Mesodermal cell (in vitro differentiated cells): ENCODE measurements at regions not wholly inside any gene's neighbourhood (a gene's known extent, or its start where the extent isn't known, plus 50 kb on each side); places are given as distances from the start of the nearest gene placed in this dataset.
"Not testable (repeated sequence)": the region's sequence is repeated elsewhere in the genome, so short reads cannot be mapped to it uniquely, and the experiment has no call there.

ENCODE experiments used
- H3K27ac ChIP-seq: 2 replicates; pipeline ENCODE4 v1.7.0; 2013; ENCODE audit warnings: mild to moderate bottlenecking, low read depth, low read length, moderate library complexity; ENCODE audit not compliant: severe bottlenecking
- H3K36me3 ChIP-seq: 2 replicates; pipeline ENCODE4 v1.7.1; 2013; ENCODE audit warnings: mild to moderate bottlenecking, low read length, moderate library complexity; ENCODE audit not compliant: control insufficient read depth, insufficient read depth
- H3K4me1 ChIP-seq: one replicate; pipeline ENCODE4 v1.7.1; 2013; ENCODE audit warnings: mild to moderate bottlenecking, low read length; ENCODE audit not compliant: insufficient read depth, control insufficient read depth, poor library complexity, severe bottlenecking
- H3K4me3 ChIP-seq: 2 replicates; pipeline ENCODE4 v1.7.0; 2013; ENCODE audit warnings: low read length, control low read depth, mild to moderate bottlenecking; ENCODE audit not compliant: insufficient read depth, poor library complexity, severe bottlenecking; ENCODE audit errors: extremely low read depth
- H3K9me3 ChIP-seq: 2 replicates; pipeline ENCODE4 v1.7.1; 2013; ENCODE audit warnings: mild to moderate bottlenecking, low read length, moderate library complexity; ENCODE audit not compliant: control insufficient read depth
- WGBS, 2 experiments: methylation state at CpG; one replicate each; pipeline ENCODE4 v1.1.5; 2013; ENCODE audit warnings: missing lambda C conversion rate in 2 of 2; ENCODE audit not compliant: insufficient coverage in 2 of 2; 5-methylcytosine and 5-hydroxymethylcytosine counted together

DNA sequence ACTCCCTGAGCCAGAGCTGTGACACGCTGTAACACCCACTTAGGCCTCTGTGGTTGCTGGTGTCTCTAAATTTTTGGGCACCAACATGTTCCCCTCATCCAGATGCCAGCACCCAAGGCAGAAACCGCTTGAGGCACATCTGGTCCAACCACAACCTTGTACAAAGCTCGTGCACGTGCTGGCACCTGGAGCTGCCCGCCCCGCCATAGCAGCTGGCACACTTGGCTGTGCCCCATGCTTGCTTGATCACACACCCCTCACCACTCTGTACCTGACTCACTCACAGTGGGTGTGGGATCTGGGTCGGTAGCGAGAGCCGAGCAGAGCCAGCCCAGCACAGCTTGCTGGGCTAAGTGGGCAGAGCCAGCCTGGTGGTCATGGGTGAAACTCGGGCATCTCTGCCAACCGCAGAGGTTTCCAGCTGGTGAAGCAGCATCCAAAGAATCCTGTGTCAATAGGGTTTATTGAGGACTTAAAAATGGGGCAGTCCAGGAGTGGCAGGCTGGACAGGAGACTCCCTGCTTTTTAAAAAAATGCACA lies 1210.4 kb downstream of the TYW1 start:
- WGBS, 2 experiments: 75 to 98% methylated on average over 4 to 10 of the region's 11 CpGs

DNA sequence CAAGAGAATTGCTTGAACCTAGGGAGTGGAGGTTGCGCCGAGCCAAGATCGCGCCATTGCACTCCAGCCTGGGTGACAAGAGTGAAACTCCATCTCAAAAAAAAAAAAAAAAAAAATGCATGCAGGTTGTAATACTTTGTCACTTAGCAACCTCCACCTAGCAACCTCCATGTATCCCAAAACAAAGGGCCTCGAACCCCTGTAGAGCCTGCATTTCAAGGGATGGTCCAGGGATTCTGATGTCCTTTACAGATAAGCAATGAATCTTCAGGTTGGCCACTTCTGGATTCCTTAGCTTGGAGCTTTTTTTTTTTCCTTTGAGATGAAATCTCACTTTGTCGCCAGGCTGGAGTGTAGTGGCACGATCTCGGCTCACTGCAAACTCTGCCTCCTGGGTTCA lies 1211.0 kb downstream of the TYW1 start:
- Histone ChIP-seq H3K9me3 (peaks cover 3% of the 10 kb centered on the region), H3K36me3 (no peaks in the 10 kb centered on the region), H3K4me1 (no peaks in the 10 kb centered on the region), H3K4me3 (no peak overlapping the region), H3K27ac (no peak overlapping the region)
- WGBS, 2 experiments: 88% methylated on average over 7 of the region's 8 CpGs; no CpG with 5 or more reads in 1 of the 2 experiments

More for the DNA sequence above, 1210.4 kb downstream of the TYW1 start:
- H3K4me1 ChIP-seq: no peaks in the 10 kb centered on the region
- no peak overlapping the region for H3K27ac ChIP-seq
- no peak overlapping the region for H3K4me3 ChIP-seq
- no peaks in the 10 kb centered on the region for H3K36me3 ChIP-seq
- peaks cover 3% of the 10 kb centered on the region for H3K9me3 ChIP-seq

DNA sequence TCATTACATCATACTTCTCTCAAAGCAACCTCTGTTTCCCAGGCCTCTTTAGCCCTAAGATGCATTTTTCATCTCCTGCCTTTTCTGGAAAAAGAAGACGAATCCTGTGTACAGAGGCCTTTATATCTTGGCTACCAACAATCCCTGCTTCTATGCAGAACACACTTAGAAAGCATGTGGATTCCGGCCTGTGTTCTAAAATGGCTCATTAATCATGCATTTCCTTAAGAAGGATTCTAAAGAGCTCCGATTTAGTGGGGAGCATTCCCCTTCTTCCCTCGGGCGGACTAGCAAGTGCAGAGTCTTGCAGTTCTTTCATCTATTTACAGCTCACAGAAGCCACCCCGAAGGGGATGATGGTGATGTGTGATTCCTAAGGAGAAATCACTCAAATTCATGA lies 1212.9 kb downstream of the TYW1 start:
- H3K36me3 ChIP-seq: no peaks in the 10 kb centered on the region
- H3K27ac ChIP-seq: no peak overlapping the region
- H3K4me1 ChIP-seq: no peaks in the 10 kb centered on the region
- WGBS, 2 experiments: 84 to 95% methylated on average over 3 to 4 of the region's 6 CpGs
- peaks cover 3% of the 10 kb centered on the region for H3K9me3 ChIP-seq
- no peak overlapping the region for H3K4me3 ChIP-seq

DNA sequence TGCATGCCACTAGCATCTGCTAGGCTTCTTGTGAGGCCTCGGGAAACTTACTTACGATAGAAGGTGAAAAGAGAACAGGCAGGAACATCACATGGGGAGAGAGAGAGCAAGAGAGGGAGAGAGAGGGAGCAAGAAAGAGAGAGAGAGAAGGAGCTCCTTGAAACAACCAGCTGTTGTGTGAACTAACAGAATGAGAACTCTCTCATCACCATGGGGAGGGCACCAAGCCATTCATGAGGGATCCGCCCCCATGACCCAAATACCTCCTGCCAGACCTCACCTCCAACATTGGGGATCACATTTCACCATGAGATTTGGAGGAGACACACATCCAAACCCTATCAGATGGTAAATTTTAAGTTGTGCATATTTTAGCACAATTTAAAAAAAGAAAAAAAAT lies 1217.2 kb downstream of the TYW1 start:
- Histone ChIP-seq H3K36me3 (no peaks in the 10 kb centered on the region), H3K27ac (no peak overlapping the region), H3K9me3 (no peaks in the 10 kb centered on the region), H3K4me3 (no peak overlapping the region), H3K4me1 (no peaks in the 10 kb centered on the region)
- WGBS, 2 experiments: 100% methylated on average over 2 of the region's 3 CpGs

DNA sequence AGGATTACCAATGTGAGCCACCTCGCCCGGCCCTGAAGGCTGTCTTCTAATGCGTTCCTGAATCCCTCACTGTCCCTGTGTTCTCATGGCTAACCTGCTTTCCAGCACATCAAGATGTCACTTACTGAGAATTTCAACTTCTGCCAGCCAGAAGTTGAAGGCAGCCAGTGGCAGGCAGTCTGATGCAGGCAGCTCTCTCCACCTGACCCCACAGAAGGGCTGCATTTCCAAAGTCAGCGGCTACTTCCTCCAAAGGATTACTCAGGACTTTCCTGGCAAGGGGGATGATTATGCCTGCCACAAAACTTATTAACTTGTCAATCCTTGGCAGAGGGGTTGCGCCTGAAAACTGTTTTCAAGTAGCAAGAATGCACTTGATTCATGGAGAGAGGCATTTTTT lies 1219.4 kb downstream of the TYW1 start:
- no peak overlapping the region for H3K4me3 ChIP-seq
- H3K36me3 ChIP-seq: no peaks in the 10 kb centered on the region
- WGBS, 2 experiments: 89 to 92% methylated on average over 4 of the region's 5 CpGs
- H3K27ac ChIP-seq: no peak overlapping the region
- no peaks in the 10 kb centered on the region for H3K4me1 ChIP-seq
- no peaks in the 10 kb centered on the region for H3K9me3 ChIP-seq

DNA sequence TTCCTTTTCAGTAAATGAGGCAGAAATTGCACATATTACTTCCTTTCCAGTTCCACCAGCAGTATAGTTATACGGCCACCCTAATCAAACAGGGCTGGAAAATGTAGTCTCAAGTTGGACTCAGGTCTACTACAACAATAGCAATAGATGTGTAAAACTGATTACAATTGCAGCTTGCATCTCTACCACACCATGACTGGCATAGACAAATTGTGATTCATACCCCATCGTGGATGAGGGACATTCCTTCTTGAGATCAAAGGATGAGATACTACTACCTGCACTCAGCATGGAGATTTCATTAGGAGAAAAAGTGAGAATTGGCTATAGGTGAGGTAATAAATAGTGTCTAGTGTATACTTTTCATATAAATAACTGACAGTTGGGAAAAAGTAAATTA lies 1220.8 kb downstream of the TYW1 start:
- Histone ChIP-seq H3K27ac (no peak overlapping the region), H3K9me3 (no peaks in the 10 kb centered on the region), H3K4me3 (no peak overlapping the region), H3K4me1 (no peaks in the 10 kb centered on the region), H3K36me3 (no peaks in the 10 kb centered on the region)
- WGBS, 2 experiments: no CpG with 5 or more reads among the region's 2 CpGs

DNA sequence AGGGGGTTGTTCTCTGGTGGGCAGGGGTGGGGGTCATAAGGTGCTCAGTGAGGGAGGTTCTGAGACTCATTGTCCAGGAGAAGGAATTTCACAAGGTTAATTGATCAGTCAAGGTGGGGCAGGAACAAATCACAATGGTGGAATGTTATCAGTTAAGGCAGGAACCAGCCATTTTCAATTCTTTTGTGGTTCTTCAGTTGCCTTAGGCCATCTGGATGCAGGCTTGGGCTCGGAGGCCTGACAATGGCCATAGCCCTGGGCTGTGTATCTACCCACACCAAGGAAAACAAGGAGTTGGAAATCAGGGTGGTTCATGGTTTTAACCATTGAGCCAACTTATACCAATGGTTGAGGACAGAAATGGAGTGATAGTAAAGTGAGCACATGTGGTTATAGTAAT lies 1221.8 kb downstream of the TYW1 start:
- Histone ChIP-seq H3K9me3 (no peaks in the 10 kb centered on the region), H3K36me3 (no peaks in the 10 kb centered on the region), H3K4me3 (no peak overlapping the region), H3K27ac (no peak overlapping the region), H3K4me1 (no peaks in the 10 kb centered on the region)
- 90% methylated on average over 1 of the region's 1 CpG; no CpG with 5 or more reads in 1 of the 2 experiments for WGBS, 2 experiments

DNA sequence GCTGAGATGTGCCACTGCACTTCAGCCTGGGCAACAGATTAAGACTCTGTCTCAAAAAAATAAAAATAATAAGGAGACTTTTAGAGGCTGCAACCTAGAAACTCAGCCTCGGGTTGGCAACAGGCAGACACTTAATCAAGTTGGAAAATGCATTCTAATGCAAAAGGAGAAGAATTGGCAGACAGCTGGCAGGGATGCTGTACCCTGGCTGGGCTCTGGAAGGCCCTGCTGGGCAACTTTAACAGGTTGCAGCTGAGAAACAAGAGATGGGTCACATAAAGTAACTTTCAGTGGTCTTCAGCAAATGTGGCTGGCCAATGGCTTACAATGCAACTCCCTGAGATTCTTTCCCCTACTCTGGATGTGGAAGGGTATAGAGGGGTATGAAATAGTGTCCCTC lies 1225.7 kb downstream of the TYW1 start:
- H3K9me3 ChIP-seq: no peaks in the 10 kb centered on the region
- WGBS, 2 experiments: 47 to 55% methylated on average over 1 of the region's 1 CpG
- H3K27ac ChIP-seq: no peak overlapping the region
- no peak overlapping the region for H3K4me3 ChIP-seq
- H3K36me3 ChIP-seq: no peaks in the 10 kb centered on the region
- no peaks in the 10 kb centered on the region for H3K4me1 ChIP-seq

DNA sequence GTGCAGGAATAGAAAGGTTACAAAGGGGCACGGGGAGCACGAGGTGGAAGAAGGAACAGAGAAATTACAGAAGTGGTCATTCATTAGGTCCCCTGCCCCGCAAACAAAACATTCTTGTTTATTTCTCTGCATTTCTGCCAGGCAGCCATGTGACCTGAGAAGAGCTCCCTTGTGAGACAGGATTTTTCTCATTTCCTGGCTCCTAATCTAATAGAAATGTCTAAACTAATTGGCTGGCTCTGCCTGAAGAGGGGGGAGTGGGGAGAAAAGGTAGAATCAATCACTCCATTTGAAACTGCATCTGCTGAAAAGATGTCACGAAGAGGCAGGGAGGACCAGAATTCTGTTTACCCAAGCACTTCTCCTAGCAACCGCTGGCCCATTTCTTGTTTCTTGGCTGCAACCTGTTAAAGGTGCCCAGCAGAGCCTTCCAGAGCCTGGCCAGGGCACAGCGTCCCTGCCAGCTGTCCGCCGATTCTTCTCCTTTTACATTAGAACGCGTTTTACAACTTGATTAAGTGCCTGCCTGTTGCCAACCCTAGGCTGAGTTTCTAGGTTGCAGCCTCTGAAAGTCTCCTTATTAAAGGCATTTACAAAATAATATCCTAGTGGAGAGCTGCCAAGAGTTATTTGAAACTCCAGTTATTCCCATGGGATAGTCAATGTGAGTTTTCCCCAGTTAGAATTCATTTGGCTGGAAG lies 1227.6 kb downstream of the TYW1 start:
- Histone ChIP-seq H3K4me1 (no peaks in the 10 kb centered on the region), H3K4me3 (no peak overlapping the region), H3K27ac (no peak overlapping the region), H3K9me3 (no peaks in the 10 kb centered on the region), H3K36me3 (no peaks in the 10 kb centered on the region)
- 75 to 88% methylated on average over 4 to 8 of the region's 10 CpGs for WGBS, 2 experiments

DNA sequence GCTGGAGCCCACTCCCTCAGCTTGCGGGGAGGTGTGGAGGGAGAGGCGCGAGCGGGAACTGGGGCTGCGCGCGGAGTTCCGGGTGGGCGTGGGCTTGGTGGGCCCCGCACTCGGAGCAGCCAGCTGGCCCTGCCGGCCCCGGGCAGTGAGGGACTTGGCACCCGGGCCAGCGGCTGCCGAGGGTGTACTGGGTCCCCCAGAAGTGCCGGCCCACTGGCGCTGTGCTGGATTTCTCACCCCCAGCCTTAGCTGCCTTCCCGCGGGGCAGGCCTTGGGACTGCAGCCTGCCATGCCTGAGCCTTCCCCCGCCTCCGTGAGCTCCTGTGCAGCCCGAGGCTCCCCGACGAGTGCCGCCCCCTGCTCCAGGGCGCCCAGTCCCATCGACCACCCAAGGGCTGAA lies 1234.4 kb downstream of the TYW1 start:
- not testable (repeated sequence) for H3K4me1 ChIP-seq, H3K9me3 ChIP-seq, H3K36me3 ChIP-seq, H3K27ac ChIP-seq, H3K4me3 ChIP-seq
- 80 to 90% methylated on average over 2 to 5 of the region's 28 CpGs for WGBS, 2 experiments

DNA sequence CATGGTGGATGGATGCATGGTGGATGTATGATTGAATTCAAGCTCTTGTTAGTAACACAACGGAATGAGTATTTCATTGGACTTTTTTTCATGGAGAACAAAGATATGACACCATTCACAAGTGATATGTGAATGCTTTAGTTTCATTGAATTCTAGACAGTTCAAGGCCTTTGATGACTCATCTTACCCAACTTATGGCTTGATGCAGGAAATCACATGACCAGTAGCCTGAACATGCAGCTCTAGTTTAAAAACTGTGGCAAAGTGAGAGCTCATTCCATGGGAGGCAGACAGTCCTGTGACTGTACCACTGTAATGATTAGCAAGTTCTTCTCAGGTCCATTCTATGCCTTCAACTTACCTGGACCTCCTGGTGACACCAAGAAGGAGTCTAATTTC lies 1239.3 kb downstream of the TYW1 start:
- Histone ChIP-seq H3K4me3 (no peak overlapping the region), H3K36me3 (no peaks in the 10 kb centered on the region), H3K9me3 (peaks cover 9% of the 10 kb centered on the region), H3K27ac (no peak overlapping the region), H3K4me1 (no peaks in the 10 kb centered on the region)
- 100% methylated on average over 1 of the region's 1 CpG; no CpG with 5 or more reads in 1 of the 2 experiments for WGBS, 2 experiments
